Tibial artery (tissue), 4 donors: ENCODE measurements at regions not wholly inside any gene's neighbourhood (a gene's known extent, or its start where the extent isn't known, plus 50 kb on each side); places are given as distances from the start of the nearest gene placed in this dataset.

Source experiments
- DNase-seq, 2 donors: peaks; one replicate each; pipeline ENCODE4 v3.0.0-alpha.2; 2019
- H3K27ac ChIP-seq, 2 donors: fragments of 200-600 bp; sonication (generic) in 1 of 2; 1 replicate in 1 of 2; 2 replicates in 1 of 2; pipeline ENCODE4 v1.5.1; 2018 to 2019; ENCODE audit warnings: mild to moderate bottlenecking in 1 of 2
- H3K27me3 ChIP-seq, 2 donors: fragments of 200-600 bp; sonication (generic) in 1 of 2; one replicate each; pipeline versions ENCODE4 v1.5.1 to v1.6.0; 2016 to 2019
- H3K36me3 ChIP-seq, 3 donors: fragments of 200-600 bp; sonication (generic) in 2 of 3; one replicate each; pipeline ENCODE4 v1.5.1; 2016 to 2019; ENCODE audit warnings: mild to moderate bottlenecking in 2 of 3
- H3K4me1 ChIP-seq, 4 donors: fragments of 200-600 bp; sonication (generic) in 2 of 4; 1 replicate in 3 of 4; 2 replicates in 1 of 4; pipeline ENCODE4 v1.5.1; 2016 to 2019
- H3K4me3 ChIP-seq, 2 donors: fragments of 200-600 bp; sonication (generic) in 1 of 2; 1 replicate in 1 of 2; 2 replicates in 1 of 2; pipeline ENCODE4 v1.5.1; 2018 to 2019; ENCODE audit warnings: mild to moderate bottlenecking in 2 of 2
- H3K9me3 ChIP-seq, 3 donors: fragments of 200-600 bp; sonication (generic) in 1 of 3; one replicate each; pipeline ENCODE4 v1.5.1; 2016 to 2019
- intact Hi-C: fragments of 100-400 bp; cut with DNase I; formaldehyde crosslinking; loops from one replicate; pipeline ENCODE4 v1.15.0; 2023; ENCODE audit warnings: low total_unique reads
- TF ChIP-seq, protein P1 (sequence below), 2 experiments: fragments of 200-600 bp in 1 of 2; fragments of 450-650 bp in 1 of 2; IDR thresholded peaks; one replicate each; pipeline ENCODE4 v1.5.1; 2017 to 2019; ENCODE audit warnings: antibody characterized with exemption in 2 of 2, mild to moderate bottlenecking in 1 of 2, moderate library complexity in 1 of 2

DNA sequence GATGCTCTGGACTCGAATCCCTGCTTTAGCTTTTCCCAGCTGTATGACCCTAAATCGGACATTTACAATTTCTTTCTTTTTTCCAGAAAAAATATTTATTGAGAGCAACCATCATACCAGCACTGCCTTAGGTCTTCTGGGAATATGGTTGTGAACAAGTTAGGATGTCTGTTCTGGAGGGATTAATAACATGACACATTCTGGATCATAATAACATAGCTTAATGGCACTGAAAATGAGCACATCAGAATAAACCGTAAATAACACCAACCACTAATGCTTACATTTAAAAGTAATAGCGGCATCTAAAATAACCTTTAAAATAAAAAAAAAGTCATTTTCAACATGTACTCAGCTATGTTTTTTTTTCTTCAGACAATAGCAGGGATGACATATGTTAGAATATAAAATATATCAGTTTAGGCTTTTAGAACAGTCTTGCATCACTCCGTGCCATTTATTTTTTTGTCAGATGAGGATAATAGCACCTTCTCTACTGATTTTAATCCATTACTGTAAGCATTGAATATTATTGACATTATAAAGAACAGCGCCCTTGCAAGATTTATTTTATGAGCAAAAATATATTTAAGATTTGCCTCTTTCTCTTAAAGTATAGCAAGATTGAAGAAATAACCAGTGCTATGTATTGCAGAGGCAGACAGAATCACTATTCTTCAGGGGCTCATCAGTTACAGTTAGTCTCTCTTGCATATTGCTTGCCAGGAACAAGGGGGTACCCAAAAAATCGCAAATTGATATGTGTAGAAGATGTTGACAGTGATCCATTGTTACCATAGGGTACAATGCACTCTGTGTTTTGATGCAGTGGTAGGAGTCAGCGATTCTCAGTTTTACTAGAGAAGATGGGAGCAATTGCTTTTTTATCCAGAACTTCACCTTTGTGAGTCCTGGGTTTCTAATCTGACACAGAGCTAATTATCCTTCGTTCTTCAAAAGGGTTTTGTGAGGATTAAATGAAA, 168.4 kb upstream of the NR3C1 start:
- no peak overlapping the region for H3K27ac ChIP-seq
- H3K36me3 ChIP-seq, result no peaks in the 10 kb centered on the region
- H3K27me3 ChIP-seq, result no peaks in the 10 kb centered on the region
- DNase-seq, result no peak
- no peaks in the 10 kb centered on the region for H3K9me3 ChIP-seq
- no peak overlapping the region for H3K4me3 ChIP-seq
- peaks cover 0 to 11% (median 8%) of the 10 kb centered on the region in 4 donors for H3K4me1 ChIP-seq
- intact Hi-C loops, result no loop called here
- TF ChIP-seq, protein P1, sequence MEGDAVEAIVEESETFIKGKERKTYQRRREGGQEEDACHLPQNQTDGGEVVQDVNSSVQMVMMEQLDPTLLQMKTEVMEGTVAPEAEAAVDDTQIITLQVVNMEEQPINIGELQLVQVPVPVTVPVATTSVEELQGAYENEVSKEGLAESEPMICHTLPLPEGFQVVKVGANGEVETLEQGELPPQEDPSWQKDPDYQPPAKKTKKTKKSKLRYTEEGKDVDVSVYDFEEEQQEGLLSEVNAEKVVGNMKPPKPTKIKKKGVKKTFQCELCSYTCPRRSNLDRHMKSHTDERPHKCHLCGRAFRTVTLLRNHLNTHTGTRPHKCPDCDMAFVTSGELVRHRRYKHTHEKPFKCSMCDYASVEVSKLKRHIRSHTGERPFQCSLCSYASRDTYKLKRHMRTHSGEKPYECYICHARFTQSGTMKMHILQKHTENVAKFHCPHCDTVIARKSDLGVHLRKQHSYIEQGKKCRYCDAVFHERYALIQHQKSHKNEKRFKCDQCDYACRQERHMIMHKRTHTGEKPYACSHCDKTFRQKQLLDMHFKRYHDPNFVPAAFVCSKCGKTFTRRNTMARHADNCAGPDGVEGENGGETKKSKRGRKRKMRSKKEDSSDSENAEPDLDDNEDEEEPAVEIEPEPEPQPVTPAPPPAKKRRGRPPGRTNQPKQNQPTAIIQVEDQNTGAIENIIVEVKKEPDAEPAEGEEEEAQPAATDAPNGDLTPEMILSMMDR (IDR thresholded peaks at IDR 0.05), result no peak

DNA sequence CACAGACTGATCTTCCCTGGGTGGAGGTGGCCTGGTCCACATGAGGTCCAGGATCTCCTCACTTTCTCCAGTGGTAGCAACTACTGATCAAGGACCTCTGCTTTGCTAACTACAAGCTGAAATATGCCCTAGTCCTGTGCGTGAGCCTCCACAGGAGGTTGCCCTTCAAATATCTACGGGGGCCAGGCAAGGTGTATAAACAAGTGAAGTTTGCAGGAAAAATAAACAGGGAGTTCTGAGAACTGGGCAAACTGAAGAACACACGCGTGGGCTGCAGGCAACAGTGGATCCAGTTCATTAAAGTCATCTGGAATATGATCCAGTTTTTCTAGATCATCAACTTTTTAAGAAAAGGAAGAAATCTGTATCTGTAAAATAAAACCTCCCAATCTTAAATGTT, 167.5 kb upstream of the NR3C1 start:
- Histone ChIP-seq H3K4me3 (no peak overlapping the region), H3K27ac (no peak overlapping the region), H3K4me1 (peaks cover 0 to 4% (median under 1%) of the 10 kb centered on the region in 4 donors), H3K9me3 (no peaks in the 10 kb centered on the region), H3K27me3 (no peaks in the 10 kb centered on the region), H3K36me3 (no peaks in the 10 kb centered on the region)
- DNase-seq, result no peak
- TF ChIP-seq, protein P1 (IDR thresholded peaks at IDR 0.05), result no peak
- intact Hi-C loops, result no loop called here

DNA sequence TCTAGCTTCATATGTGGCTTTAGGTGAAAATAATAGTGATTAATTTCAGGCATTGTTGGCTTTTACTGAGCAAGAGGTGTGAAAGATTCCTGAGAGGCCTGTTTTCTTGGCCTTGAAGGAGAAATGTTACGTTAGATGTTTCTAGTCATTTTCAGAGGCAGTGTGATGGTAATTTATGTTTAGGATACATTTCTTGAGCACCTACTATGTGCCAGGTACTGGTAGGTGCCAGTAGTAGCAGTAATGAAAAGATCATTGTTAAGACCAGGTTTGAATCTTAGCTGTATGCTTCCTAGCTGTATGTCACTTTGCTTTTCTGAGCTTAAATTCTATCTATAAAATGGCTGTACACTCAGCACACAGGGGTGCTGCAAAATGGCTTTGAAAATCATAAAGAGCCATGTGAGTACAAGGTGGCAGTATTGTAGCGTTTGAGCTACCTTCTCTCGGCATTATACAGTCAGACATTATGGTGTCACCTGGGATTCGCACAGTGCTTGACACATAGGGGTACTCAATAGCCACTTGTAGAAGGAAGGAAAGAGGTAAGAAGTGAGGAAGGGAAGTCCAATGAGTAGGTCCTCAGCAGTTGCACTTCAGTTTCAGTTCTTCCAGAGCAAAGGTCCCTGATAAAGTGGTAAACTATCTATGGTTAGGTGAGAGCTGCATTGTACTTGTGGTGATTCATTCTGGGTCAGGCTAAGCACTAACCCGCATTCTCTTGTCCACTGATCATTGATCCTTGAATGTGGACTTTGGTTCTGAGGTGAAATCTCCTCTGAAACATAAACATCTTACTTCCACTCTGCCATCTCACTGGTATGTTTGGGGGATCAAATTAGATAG, 166.5 kb upstream of the NR3C1 start:
- H3K27ac ChIP-seq, result no peak overlapping the region

DNA sequence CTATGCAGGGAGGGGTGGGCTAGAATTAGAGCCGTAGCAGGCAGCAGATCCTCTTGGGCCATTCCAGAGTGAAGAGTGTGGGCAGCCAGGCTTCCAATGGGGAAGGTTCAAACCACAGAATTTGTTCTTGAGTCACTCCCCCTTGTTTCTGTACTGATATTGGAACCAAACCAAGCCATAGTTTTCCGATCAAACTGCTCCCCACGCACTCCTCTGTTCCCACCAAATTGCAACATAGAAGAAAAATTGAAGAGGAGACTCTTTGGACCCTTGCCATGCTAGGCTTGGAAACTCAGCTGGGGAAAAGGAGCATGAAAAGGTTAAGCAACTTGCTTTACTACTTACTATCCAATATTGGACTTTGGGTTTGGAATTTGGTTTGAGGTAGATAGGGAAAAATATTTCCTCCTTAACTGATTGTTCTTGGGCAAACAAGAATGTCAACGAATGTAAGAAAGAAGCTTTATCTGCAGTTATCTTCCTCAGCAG, 165.8 kb upstream of the NR3C1 start:
- H3K4me3 ChIP-seq, result no peak overlapping the region
- no peak overlapping the region for H3K27ac ChIP-seq
- TF ChIP-seq, protein P1 (IDR thresholded peaks at IDR 0.05), result no peak
- no peaks in the 10 kb centered on the region for H3K36me3 ChIP-seq
- no peaks in the 10 kb centered on the region for H3K9me3 ChIP-seq
- DNase-seq, result no peak
- H3K27me3 ChIP-seq, result no peaks in the 10 kb centered on the region
- intact Hi-C loops, result no loop called here
- H3K4me1 ChIP-seq, result peaks cover 0 to 4% (median 0%) of the 10 kb centered on the region in 4 donors

More for the DNA sequence above, 166.5 kb upstream of the NR3C1 start:
- Histone ChIP-seq H3K4me1 (peaks cover 0 to 4% (median 0%) of the 10 kb centered on the region in 4 donors), H3K27me3 (no peaks in the 10 kb centered on the region), H3K9me3 (no peaks in the 10 kb centered on the region), H3K4me3 (no peak overlapping the region), H3K36me3 (no peaks in the 10 kb centered on the region)
- no peak for DNase-seq
- intact Hi-C loops, result no loop called here
- TF ChIP-seq, protein P1 (IDR thresholded peaks at IDR 0.05), result no peak

DNA sequence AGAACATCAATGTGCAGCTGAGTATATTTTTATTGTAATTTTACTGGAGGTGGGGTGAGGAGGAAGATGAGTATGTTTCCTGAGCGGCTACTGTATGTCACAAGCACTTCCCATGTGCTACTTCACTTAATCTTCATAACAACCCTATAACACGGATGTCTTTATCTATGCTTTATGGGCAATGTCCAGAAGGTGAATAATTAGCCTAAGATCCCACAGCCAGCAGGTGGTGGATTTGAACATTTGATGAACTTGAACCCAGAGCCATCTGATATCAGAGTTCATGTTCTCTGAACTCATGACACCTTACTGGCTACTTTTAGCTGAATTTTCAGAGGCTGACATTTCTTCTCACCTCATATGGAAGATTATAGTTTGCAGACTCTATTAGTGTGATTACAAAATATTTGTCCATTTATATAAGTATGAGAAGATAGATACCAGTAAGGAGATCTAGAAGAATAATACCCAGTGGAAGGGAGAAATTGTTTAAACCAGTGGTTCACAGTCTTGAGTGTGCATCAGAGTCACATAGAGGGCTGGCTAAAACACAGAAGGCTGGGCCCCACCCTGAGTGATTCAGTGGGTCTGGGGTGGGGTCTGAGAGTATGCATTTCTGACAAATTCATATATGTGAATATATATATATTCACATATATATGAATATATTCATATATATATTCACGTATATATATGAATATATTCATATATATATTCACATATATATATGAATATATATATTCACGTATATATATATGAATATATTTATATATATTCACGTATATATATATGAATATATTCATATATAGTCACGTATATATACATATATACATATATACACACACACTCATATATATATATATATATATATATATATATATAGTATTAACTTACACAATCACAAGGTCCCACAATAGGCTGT, 164.4 kb upstream of the NR3C1 start:
- H3K9me3 ChIP-seq, result no peaks in the 10 kb centered on the region
- DNase-seq, result no peak
- intact Hi-C loops, result no loop called here
- H3K27me3 ChIP-seq, result no peaks in the 10 kb centered on the region
- no peaks in the 10 kb centered on the region for H3K36me3 ChIP-seq
- TF ChIP-seq, protein P1 (IDR thresholded peaks at IDR 0.05), result no peak
- H3K4me3 ChIP-seq, result no peak overlapping the region
- no peak overlapping the region for H3K27ac ChIP-seq
- H3K4me1 ChIP-seq, result peaks cover 0 to 12% (median 6%) of the 10 kb centered on the region in 4 donors
